Prostate gland (tissue), 2 donors: ENCODE measurements at regions not wholly inside any gene's neighbourhood (a gene's known extent, or its start where the extent isn't known, plus 50 kb on each side); places are given as distances from the start of the nearest gene placed in this dataset.
"Not testable (repeated sequence)": the region's sequence is repeated elsewhere in the genome, so short reads cannot be mapped to it uniquely, and the experiment has no call there.

Experiments used
- DNase-seq: peaks from one replicate; pipeline ENCODE4 v3.0.0-alpha.2; 2019; ENCODE audit warnings: low spot score
- H3K27ac ChIP-seq, 2 donors: fragments of 200-600 bp; sonication (generic); 2 replicates each; pipeline ENCODE4 v1.5.1; 2017 to 2019
- H3K27me3 ChIP-seq: fragments of 200-600 bp; sonication (generic); replicated peaks from 2 replicates; pipeline ENCODE4 v1.5.1; 2019; ENCODE audit not compliant: insufficient read depth
- H3K36me3 ChIP-seq, 2 donors: fragments of 200-600 bp; sonication (generic); 1 replicate in 1 of 2; 2 replicates in 1 of 2; pipeline versions ENCODE4 v1.5.1 to v1.8.1; 2017 to 2019
- H3K4me1 ChIP-seq: fragments of 200-600 bp; sonication (generic); replicated peaks from 2 replicates; pipeline ENCODE4 v1.5.1; 2019
- H3K4me3 ChIP-seq, 2 donors: fragments of 200-600 bp; sonication (generic); 2 replicates each; pipeline ENCODE4 v1.5.1; 2017 to 2019
- H3K9me3 ChIP-seq: fragments of 200-600 bp; sonication (generic); 2 replicates; pipeline ENCODE4 v1.5.1; 2017
- CTCF ChIP-seq, 4 experiments: fragments of 200-600 bp in 2 of 4; fragments of 450-650 bp in 2 of 4; sonication (generic) in 2 of 4; IDR thresholded peaks; 1 replicate in 3 of 4; 2 replicates in 1 of 4; pipeline ENCODE4 v1.5.1; 2016 to 2019; ENCODE audit warnings: antibody characterized with exemption in 4 of 4, mild to moderate bottlenecking in 2 of 4, moderate library complexity in 2 of 4
- POLR2A ChIP-seq: fragments of 450-650 bp; IDR thresholded peaks from one replicate; pipeline ENCODE4 v1.6.1; 2016; ENCODE audit warnings: antibody characterized with exemption, mild to moderate bottlenecking
- POLR2AphosphoS5 ChIP-seq: sonication (generic); formaldehyde crosslinking; IDR thresholded peaks from one replicate; pipeline ENCODE4 v1.6.1; 2017; ENCODE audit warnings: antibody characterized with exemption
- whole genome bisulfite sequencing: methylation state at CpG from one replicate; pipeline ENCODE4 v1.1.5; 2018; 5-methylcytosine and 5-hydroxymethylcytosine counted together
- intact Hi-C: fragments of 100-400 bp; cut with DNase I; formaldehyde crosslinking; loops from one replicate; pipeline ENCODE4 v1.14.2; 2022

- H3K4me1 ChIP-seq: no peaks in the 10 kb centered on the region
- H3K4me3 ChIP-seq: peak overlapping the region; percentile 7 to 15
- intact Hi-C loops: no loop called here
- H3K27me3 ChIP-seq: no peaks in the 10 kb centered on the region
- no peaks in the 10 kb centered on the region for H3K36me3 ChIP-seq
- WGBS: 3% methylated on average over 3 of the region's 3 CpGs
- no peak overlapping the region for H3K27ac ChIP-seq
- no peak for TF ChIP-seq CTCF (IDR thresholded peaks at IDR 0.05)
- no peak for TF ChIP-seq POLR2AphosphoS5
- no peak for TF ChIP-seq POLR2A
- no peaks in the 10 kb centered on the region for H3K9me3 ChIP-seq
- DNase-seq: no peak
Measured at GRCh38 chr1:208988811-208989222, 594.7 kb upstream of the CAMK1G start.

- TF ChIP-seq POLR2A (no peak), POLR2AphosphoS5 (no peak), CTCF (IDR thresholded peaks at IDR 0.05) (no peak)
Measured at GRCh38 chr1:208990456-208990855, 593.1 kb upstream of the CAMK1G start.

GRCh38 chr1:208997053-208997452 is 586.5 kb upstream of the CAMK1G start:
- H3K4me3 ChIP-seq, H3K9me3 ChIP-seq, DNase-seq, H3K27ac ChIP-seq, H3K4me1 ChIP-seq, intact Hi-C loops, H3K27me3 ChIP-seq, H3K36me3 ChIP-seq: not testable (repeated sequence)
- WGBS: 59% methylated on average over 2 of the region's 2 CpGs

More at GRCh38 chr1:208990456-208990855, 593.1 kb upstream of the CAMK1G start:
- 81% methylated on average over 2 of the region's 2 CpGs for WGBS
- Histone ChIP-seq H3K27me3 (no peaks in the 10 kb centered on the region), H3K36me3 (no peaks in the 10 kb centered on the region), H3K27ac (no peak overlapping the region), H3K4me1 (no peaks in the 10 kb centered on the region), H3K4me3 (no peak overlapping the region), H3K9me3 (no peaks in the 10 kb centered on the region)
- intact Hi-C loops: no loop called here
- no peak for DNase-seq

GRCh38 chr1:208997726-208998312 is 585.7 kb upstream of the CAMK1G start:
- no peak for TF ChIP-seq POLR2A
- TF ChIP-seq CTCF (IDR thresholded peaks at IDR 0.05): no peak
- TF ChIP-seq POLR2AphosphoS5: no peak
- no peaks in the 10 kb centered on the region for H3K4me1 ChIP-seq
- no peaks in the 10 kb centered on the region for H3K36me3 ChIP-seq
- no peak for DNase-seq
- no peaks in the 10 kb centered on the region for H3K27me3 ChIP-seq
- no peaks in the 10 kb centered on the region for H3K9me3 ChIP-seq
- intact Hi-C loops: no loop called here
- WGBS: 76% methylated on average over 2 of the region's 2 CpGs
- H3K27ac ChIP-seq: no peak overlapping the region
- H3K4me3 ChIP-seq: no peak overlapping the region

- no peak for DNase-seq
- TF ChIP-seq POLR2A (no peak), POLR2AphosphoS5 (no peak), CTCF (IDR thresholded peaks at IDR 0.05) (no peak)
- Histone ChIP-seq H3K27ac (no peak overlapping the region), H3K4me3 (no peak overlapping the region), H3K27me3 (no peaks in the 10 kb centered on the region), H3K36me3 (no peaks in the 10 kb centered on the region), H3K4me1 (no peaks in the 10 kb centered on the region), H3K9me3 (no peaks in the 10 kb centered on the region)
- intact Hi-C loops: no loop called here
- 65% methylated on average over 1 of the region's 1 CpG for WGBS
Measured at GRCh38 chr1:209008586-209008985, 574.9 kb upstream of the CAMK1G start.
